GM18951 (cell line): ENCODE measurements at regions not wholly inside any gene's neighbourhood (a gene's known extent, or its start where the extent isn't known, plus 50 kb on each side); places are given as distances from the start of the nearest gene placed in this dataset.

Experiments
- POLR2A ChIP-seq: IDR thresholded peaks from 4 replicates; pipeline ENCODE4 v1.6.1; 2011; ENCODE audit warnings: mild to moderate bottlenecking; ENCODE audit not compliant: insufficient read length, insufficient read depth; ENCODE audit errors: extremely low read depth
- in situ Hi-C: fragments of 300-500 bp; cut with MboI; formaldehyde crosslinking; loops from one replicate; pipeline ENCODE4 v1.12.0; 2022; ENCODE audit warnings: low sequenced_read_pairs, mixed read lengths, inconsistent platforms; ENCODE audit not compliant: unreplicated experiment

- no peak for TF ChIP-seq POLR2A
- in situ Hi-C loops = no loop called here
Measured at GRCh38 chr13:57933606-57934005, 302.1 kb downstream of the PCDH17 start.

GRCh38 chr13:57935965-57936364, 304.4 kb downstream of the PCDH17 start:
- in situ Hi-C loops = no loop called here
- TF ChIP-seq POLR2A = no peak

GRCh38 chr13:57946361-57946760, 314.8 kb downstream of the PCDH17 start:
- no peak for TF ChIP-seq POLR2A
- in situ Hi-C loops = no loop called here

GRCh38 chr13:57948884-57949283, 317.3 kb downstream of the PCDH17 start:
- in situ Hi-C loops = no loop called here
- TF ChIP-seq POLR2A = no peak

GRCh38 chr13:57969951-57970350, 338.4 kb downstream of the PCDH17 start:
- TF ChIP-seq POLR2A = no peak
- in situ Hi-C loops = no loop called here

GRCh38 chr13:57970404-57970803, 338.9 kb downstream of the PCDH17 start:
- TF ChIP-seq POLR2A = no peak
- in situ Hi-C loops = no loop called here

GRCh38 chr13:57982782-57983181, 351.2 kb downstream of the PCDH17 start:
- in situ Hi-C loops = no loop called here

GRCh38 chr13:57988276-57988675, 356.7 kb downstream of the PCDH17 start:
- in situ Hi-C loops = no loop called here
- TF ChIP-seq POLR2A = no peak

More at GRCh38 chr13:57982782-57983181, 351.2 kb downstream of the PCDH17 start:
- TF ChIP-seq POLR2A = no peak

GRCh38 chr13:57991041-57991440, 359.5 kb downstream of the PCDH17 start:
- in situ Hi-C loops = no loop called here
- TF ChIP-seq POLR2A = no peak

GRCh38 chr13:57992416-57992815, 360.9 kb downstream of the PCDH17 start:
- no peak for TF ChIP-seq POLR2A
- in situ Hi-C loops = no loop called here

- TF ChIP-seq POLR2A = no peak
- in situ Hi-C loops = no loop called here
Measured at GRCh38 chr13:57996717-57997116, 365.2 kb downstream of the PCDH17 start.

- TF ChIP-seq POLR2A = no peak
- in situ Hi-C loops = no loop called here
Measured at GRCh38 chr13:58004751-58005150, 373.2 kb downstream of the PCDH17 start.

GRCh38 chr13:58018020-58018419, 386.5 kb downstream of the PCDH17 start:
- in situ Hi-C loops = no loop called here
- TF ChIP-seq POLR2A = no peak

GRCh38 chr13:58018865-58019264, 387.3 kb downstream of the PCDH17 start:
- no peak for TF ChIP-seq POLR2A
- in situ Hi-C loops = no loop called here

- in situ Hi-C loops = no loop called here
- no peak for TF ChIP-seq POLR2A
Measured at GRCh38 chr13:58024103-58024502, 392.6 kb downstream of the PCDH17 start.
